ENCODE measurements at regions not wholly inside any gene's neighbourhood (a gene's known extent, or its start where the extent isn't known, plus 50 kb on each side); places are given as distances from the start of the nearest gene placed in this dataset.

DNA sequence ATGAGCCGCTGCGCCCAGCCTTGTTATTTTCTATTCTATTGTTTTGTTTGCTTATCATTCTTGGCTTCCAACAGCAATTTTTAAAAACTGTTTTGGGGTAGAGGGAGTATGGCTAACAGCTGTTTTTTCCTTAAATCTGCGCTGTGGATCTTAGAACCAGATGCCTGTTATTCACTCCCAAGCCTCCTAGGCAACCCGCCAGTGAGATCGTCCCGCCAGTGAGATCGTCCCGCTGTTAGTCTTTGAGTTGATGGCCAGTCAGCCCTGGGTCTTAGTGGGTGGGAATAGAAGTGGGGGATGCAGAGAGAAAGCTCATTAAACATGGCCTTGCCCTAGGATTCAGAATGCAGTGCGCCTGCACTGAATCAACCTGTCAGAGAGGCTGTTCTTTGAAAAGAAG is 67.3 kb upstream of the BICD1 start:
- H3K27me3 ChIP-seq (ENCODE audit: control insufficient read depth, insufficient read depth, low read length), result no peaks in the 10 kb centered on the region
- no peak for DNase-seq (ENCODE audit: low read depth)
- H3K4me3 ChIP-seq (ENCODE audit: low read depth, low read length), result no peak overlapping the region
- CTCF ChIA-PET, result interaction anchor here (1.3 kb wide), 1 partner anchor 10 kb away, joined by 3 read pairs; no protein-coding TSS in a partner anchor
- H3K36me3 ChIP-seq (ENCODE audit: control insufficient read depth, insufficient read depth, low read length), result no peaks in the 10 kb centered on the region
- POLR2A ChIA-PET, result no interaction called here
- no peak for TF ChIP-seq CTCF (IDR thresholded peaks at IDR 0.05; ENCODE audit: insufficient read depth, low read depth, low read length)

- Histone ChIP-seq H3K36me3 (ENCODE audit: control insufficient read depth, insufficient read depth, low read length) (no peaks in the 10 kb centered on the region), H3K4me3 (ENCODE audit: low read depth, low read length) (no peak overlapping the region), H3K27me3 (ENCODE audit: control insufficient read depth, insufficient read depth, low read length) (no peaks in the 10 kb centered on the region)
- DNase-seq (ENCODE audit: low read depth), result no peak
- CTCF ChIA-PET, result interaction anchor here (0.6 to 1.3 kb wide), 2 partner anchors 10 to 216 kb away, joined by 3 read pairs; no protein-coding TSS in a partner anchor
- TF ChIP-seq CTCF (IDR thresholded peaks at IDR 0.05; ENCODE audit: insufficient read depth, low read depth, low read length), result no peak
- POLR2A ChIA-PET, result no interaction called here
These were observed 66.6 kb upstream of the BICD1 start for GRCh38 chr12:32039917-32040575.

DNA sequence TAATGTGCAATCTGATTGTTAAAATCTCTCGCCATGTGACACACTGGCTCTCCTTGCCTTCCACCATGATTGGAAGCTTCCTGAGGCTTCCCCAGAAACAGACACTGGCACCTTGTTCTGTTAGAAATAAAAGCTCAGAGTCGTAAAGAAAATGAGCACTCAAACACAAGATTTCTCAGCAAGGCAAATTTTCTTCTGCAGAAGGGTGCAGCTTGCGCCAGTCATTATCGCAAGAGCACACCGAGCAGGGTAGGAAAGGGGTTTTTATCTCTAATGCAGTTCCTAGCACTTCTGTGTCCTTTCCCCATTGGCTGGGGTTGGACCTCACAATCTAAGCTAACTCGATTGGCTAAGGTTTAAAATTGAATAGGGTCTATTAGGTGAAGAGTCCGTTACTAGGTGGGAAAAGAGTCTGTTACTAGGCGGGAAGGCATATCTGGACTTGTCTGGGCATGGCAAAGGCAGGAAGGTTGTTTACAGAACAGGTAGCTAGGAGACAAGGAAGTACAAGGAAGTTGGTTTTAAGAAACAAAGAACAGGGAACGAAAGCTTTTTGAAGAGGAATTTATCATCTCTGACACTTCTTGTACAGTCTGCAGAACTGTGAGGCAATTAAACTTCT is 62.6 kb upstream of the BICD1 start:
- POLR2A ChIA-PET, result no interaction called here
- Histone ChIP-seq H3K27me3 (ENCODE audit: control insufficient read depth, insufficient read depth, low read length) (no peaks in the 10 kb centered on the region), H3K4me3 (ENCODE audit: low read depth, low read length) (no peak overlapping the region), H3K36me3 (ENCODE audit: control insufficient read depth, insufficient read depth, low read length) (no peaks in the 10 kb centered on the region)
- no peak for DNase-seq (ENCODE audit: low read depth)
- CTCF ChIA-PET, result interaction anchor here (0.8 kb wide), 1 partner anchor 26 kb away, joined by 3 read pairs; no protein-coding TSS in a partner anchor
- TF ChIP-seq CTCF (IDR thresholded peaks at IDR 0.05; ENCODE audit: insufficient read depth, low read depth, low read length), result no peak

DNA sequence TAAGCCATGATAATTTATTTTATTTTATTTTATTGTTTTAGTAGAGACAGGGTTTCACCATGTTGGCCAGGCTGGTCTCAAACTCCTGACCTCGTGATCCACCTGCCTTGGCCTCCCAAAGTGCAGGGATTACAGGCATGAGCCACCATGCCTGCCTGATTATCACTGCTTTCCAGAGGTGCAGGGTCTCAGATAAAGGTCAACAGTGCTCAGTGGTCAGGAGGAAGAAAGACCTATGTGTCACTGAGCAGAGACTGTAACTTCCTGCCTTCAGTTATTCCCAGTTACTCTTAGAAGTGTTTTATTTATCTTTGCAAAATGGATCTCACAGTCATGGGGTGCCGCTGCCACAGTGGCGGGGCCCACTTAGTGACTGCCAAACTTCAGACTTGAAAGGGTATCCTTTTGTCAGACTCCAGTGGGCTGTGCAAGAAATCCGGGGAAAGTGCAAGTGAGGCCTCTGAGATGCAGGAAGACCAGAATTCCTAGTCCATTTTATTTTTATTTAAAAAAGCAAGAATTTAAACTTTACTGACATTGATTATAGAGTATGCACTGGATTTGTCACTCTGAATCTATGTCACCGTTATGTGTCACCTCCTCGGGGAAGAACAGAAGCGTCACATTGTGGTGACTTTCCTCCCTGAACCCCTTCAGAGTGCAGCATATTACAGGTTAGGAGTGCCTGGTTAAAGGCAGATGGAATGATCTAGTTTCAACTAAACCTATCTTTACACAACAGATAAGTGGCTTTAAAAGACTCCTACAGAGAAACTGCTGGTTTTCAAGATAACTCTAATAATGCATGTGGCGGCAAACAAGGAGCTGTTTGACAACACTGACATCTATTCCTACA is 59.1 kb upstream of the BICD1 start:
- CTCF ChIA-PET, result no interaction called here
- TF ChIP-seq CTCF (IDR thresholded peaks at IDR 0.05; ENCODE audit: insufficient read depth, low read depth, low read length), result no peak
- POLR2A ChIA-PET, result no interaction called here

GRCh38 chr12:32048791-32049190 is 57.9 kb upstream of the BICD1 start:
- DNase-seq (ENCODE audit: low read depth), result no peak
- no peak for TF ChIP-seq CTCF (IDR thresholded peaks at IDR 0.05; ENCODE audit: insufficient read depth, low read depth, low read length)
- H3K27me3 ChIP-seq (ENCODE audit: control insufficient read depth, insufficient read depth, low read length), result no peaks in the 10 kb centered on the region
- POLR2A ChIA-PET, result no interaction called here
- H3K4me3 ChIP-seq (ENCODE audit: low read depth, low read length), result no peak overlapping the region
- H3K36me3 ChIP-seq (ENCODE audit: control insufficient read depth, insufficient read depth, low read length), result no peaks in the 10 kb centered on the region
- CTCF ChIA-PET, result interaction anchor here (0.7 to 2.5 kb wide), 2 partner anchors 12 to 56 kb away, joined by 3 to 11 read pairs; no protein-coding TSS in a partner anchor

More for the DNA sequence above, 59.1 kb upstream of the BICD1 start:
- H3K4me3 ChIP-seq (ENCODE audit: low read depth, low read length), result no peak overlapping the region
- H3K36me3 ChIP-seq (ENCODE audit: control insufficient read depth, insufficient read depth, low read length), result no peaks in the 10 kb centered on the region
- no peak for DNase-seq (ENCODE audit: low read depth)
- no peaks in the 10 kb centered on the region for H3K27me3 ChIP-seq (ENCODE audit: control insufficient read depth, insufficient read depth, low read length)
